ENCODE measurements at regions not wholly inside any gene's neighbourhood (a gene's known extent, or its start where the extent isn't known, plus 50 kb on each side); places are given as distances from the start of the nearest gene placed in this dataset.

GRCh38 chr10:62959553-62959952 is 143.4 kb upstream of the EGR2 start:
- H3K27me3 Mint-ChIP-seq (ENCODE audit: insufficient read depth), result peaks cover 21% of the 10 kb centered on the region
- DNase-seq, result no peak
- peaks cover 13% of the 10 kb centered on the region; the same call in 1 of the 2 replicates for H3K4me1 Mint-ChIP-seq (ENCODE audit: low read depth)
- no peak overlapping the region for H3K27ac Mint-ChIP-seq
- H3K9me3 Mint-ChIP-seq, result no peaks in the 10 kb centered on the region
- TF ChIP-seq, protein P1, sequence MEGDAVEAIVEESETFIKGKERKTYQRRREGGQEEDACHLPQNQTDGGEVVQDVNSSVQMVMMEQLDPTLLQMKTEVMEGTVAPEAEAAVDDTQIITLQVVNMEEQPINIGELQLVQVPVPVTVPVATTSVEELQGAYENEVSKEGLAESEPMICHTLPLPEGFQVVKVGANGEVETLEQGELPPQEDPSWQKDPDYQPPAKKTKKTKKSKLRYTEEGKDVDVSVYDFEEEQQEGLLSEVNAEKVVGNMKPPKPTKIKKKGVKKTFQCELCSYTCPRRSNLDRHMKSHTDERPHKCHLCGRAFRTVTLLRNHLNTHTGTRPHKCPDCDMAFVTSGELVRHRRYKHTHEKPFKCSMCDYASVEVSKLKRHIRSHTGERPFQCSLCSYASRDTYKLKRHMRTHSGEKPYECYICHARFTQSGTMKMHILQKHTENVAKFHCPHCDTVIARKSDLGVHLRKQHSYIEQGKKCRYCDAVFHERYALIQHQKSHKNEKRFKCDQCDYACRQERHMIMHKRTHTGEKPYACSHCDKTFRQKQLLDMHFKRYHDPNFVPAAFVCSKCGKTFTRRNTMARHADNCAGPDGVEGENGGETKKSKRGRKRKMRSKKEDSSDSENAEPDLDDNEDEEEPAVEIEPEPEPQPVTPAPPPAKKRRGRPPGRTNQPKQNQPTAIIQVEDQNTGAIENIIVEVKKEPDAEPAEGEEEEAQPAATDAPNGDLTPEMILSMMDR (IDR thresholded peaks at IDR 0.05), result no peak
- H3K36me3 Mint-ChIP-seq (ENCODE audit: low read depth), result no peaks in the 10 kb centered on the region
- H3K4me3 Mint-ChIP-seq, result no peak overlapping the region

DNA sequence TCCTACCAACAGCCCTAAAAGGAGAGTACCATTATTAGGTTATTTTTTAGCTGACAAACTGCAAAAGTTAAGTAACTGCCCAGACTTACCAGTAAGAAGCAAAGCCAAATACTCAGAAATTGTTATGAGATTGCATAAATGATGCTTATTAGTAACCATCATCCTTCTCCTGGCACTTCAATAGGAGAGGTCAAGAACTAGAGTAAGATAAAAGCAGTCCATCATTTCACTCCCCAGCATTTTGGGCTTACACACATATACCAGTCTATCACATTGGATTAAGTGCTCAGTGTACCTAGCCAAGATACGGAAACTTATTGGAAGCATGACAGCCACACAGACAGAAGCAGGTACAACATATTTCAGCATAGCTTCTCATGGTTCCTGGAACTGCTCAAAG is 142.8 kb upstream of the EGR2 start:
- TF ChIP-seq, protein P1 (IDR thresholded peaks at IDR 0.05), result no peak
- Mint-ChIP-seq H3K27ac (no peak overlapping the region), H3K36me3 (ENCODE audit: low read depth) (no peaks in the 10 kb centered on the region), H3K9me3 (no peaks in the 10 kb centered on the region), H3K4me1 (ENCODE audit: low read depth) (peaks cover 13% of the 10 kb centered on the region; the same call in 1 of the 2 replicates), H3K27me3 (ENCODE audit: insufficient read depth) (peaks cover 20% of the 10 kb centered on the region), H3K4me3 (no peak overlapping the region)
- no peak for DNase-seq

DNA sequence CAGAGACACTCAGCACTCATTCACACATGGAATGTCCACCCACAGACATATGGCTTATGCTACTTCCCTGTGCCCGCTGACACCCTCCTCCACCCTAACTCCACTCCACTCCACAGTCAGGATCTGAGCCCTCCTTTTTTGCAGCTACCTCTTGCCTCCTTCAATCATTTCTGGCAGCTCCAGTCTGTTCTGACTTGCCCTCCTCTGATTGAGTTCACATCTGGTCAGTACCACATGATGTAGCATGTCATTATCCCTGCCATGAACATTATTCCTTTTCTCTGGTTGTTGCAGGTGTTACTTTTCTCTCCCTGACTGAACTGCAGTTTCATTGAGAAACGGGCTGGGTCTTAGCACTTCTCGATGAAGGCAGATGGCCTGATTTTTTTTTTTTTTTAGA is 130.1 kb upstream of the EGR2 start:
- peaks cover 21% of the 10 kb centered on the region for H3K27me3 Mint-ChIP-seq (ENCODE audit: insufficient read depth)
- H3K4me3 Mint-ChIP-seq, result no peak overlapping the region
- H3K4me1 Mint-ChIP-seq (ENCODE audit: low read depth), result no peaks in the 10 kb centered on the region
- H3K9me3 Mint-ChIP-seq, result peaks cover 4% of the 10 kb centered on the region; the same call in 1 of the 2 replicates
- H3K36me3 Mint-ChIP-seq (ENCODE audit: low read depth), result no peaks in the 10 kb centered on the region
- TF ChIP-seq, protein P1 (IDR thresholded peaks at IDR 0.05), result no peak
- no peak for DNase-seq
- no peak overlapping the region for H3K27ac Mint-ChIP-seq

- Mint-ChIP-seq H3K4me1 (ENCODE audit: low read depth) (no peaks in the 10 kb centered on the region), H3K36me3 (ENCODE audit: low read depth) (no peaks in the 10 kb centered on the region), H3K9me3 (no peaks in the 10 kb centered on the region), H3K4me3 (no peak overlapping the region), H3K27ac (no peak overlapping the region), H3K27me3 (ENCODE audit: insufficient read depth) (peaks cover 8% of the 10 kb centered on the region)
- TF ChIP-seq, protein P1 (IDR thresholded peaks at IDR 0.05), result no peak
- DNase-seq, result no peak
These were observed 123.5 kb upstream of the EGR2 start for GRCh38 chr10:62939698-62940097.

- no peak for DNase-seq
- Mint-ChIP-seq H3K36me3 (ENCODE audit: low read depth) (no peaks in the 10 kb centered on the region), H3K27ac (no peak overlapping the region), H3K27me3 (ENCODE audit: insufficient read depth) (peaks cover 4% of the 10 kb centered on the region), H3K4me1 (ENCODE audit: low read depth) (no peaks in the 10 kb centered on the region), H3K4me3 (no peak overlapping the region), H3K9me3 (no peaks in the 10 kb centered on the region)
- TF ChIP-seq, protein P1 (IDR thresholded peaks at IDR 0.05), result no peak
These were observed 122.5 kb upstream of the EGR2 start for GRCh38 chr10:62938672-62939071.

DNA sequence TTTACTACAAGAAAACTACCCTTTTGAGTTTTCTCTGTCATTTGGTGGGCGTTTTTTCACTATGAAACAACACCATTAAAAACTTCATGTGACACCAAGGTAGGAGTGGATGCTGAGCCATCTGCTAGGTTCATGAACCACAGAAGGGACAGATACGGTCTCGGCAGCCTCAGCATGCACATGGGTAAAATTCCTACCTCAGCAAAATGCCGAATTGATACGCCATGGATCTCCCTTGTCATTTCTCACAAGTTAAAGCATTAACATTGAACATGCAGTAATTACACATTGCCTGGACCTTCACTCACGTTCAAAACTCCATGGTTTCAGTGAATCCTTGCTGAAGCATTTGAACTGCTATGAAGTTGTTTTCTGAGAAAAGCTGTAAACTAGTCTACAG is 121.5 kb upstream of the EGR2 start:
- H3K4me3 Mint-ChIP-seq, result no peak overlapping the region
- H3K4me1 Mint-ChIP-seq (ENCODE audit: low read depth), result no peaks in the 10 kb centered on the region
- no peaks in the 10 kb centered on the region for H3K9me3 Mint-ChIP-seq
- DNase-seq, result no peak
- peaks cover 5% of the 10 kb centered on the region for H3K27me3 Mint-ChIP-seq (ENCODE audit: insufficient read depth)
- no peak overlapping the region for H3K27ac Mint-ChIP-seq
- TF ChIP-seq, protein P1 (IDR thresholded peaks at IDR 0.05), result no peak
- H3K36me3 Mint-ChIP-seq (ENCODE audit: low read depth), result no peaks in the 10 kb centered on the region

Measured in HFFc6 (cell line).